HCT116 (cell line): ENCODE measurements at regions not wholly inside any gene's neighbourhood (a gene's known extent, or its start where the extent isn't known, plus 50 kb on each side); places are given as distances from the start of the nearest gene placed in this dataset.

Source experiments
- ATAC-seq: fragments of 200-7000 bp; cut with Tn5 transposase; 2 replicates; pipeline ENCODE4 v1.9.1; 2020; ENCODE audit warnings: mild to moderate bottlenecking, moderate library complexity
- BruUV-seq: library from RNA; stranded (reverse); fragments of 400-500 nt; replicated peaks from 2 replicates; lab custom pipeline; 2021; lab: Mats Ljungman, UMichigan
- CTCF ChIA-PET: fragments of 300-600 bp; sonication (Branson Sonifier 250); formaldehyde crosslinking; loops from one replicate; lab custom pipeline; 2021; ENCODE audit warnings: antibody characterized with exemption; lab: Charles Lee
- POLR2A ChIA-PET: fragments of 300-600, 350-600 bp; sonication (Branson Sonifier 250); formaldehyde crosslinking; loops from one replicate; lab custom pipeline; 2021; ENCODE audit warnings: antibody characterized with exemption; lab: Charles Lee
- RAD21 ChIA-PET, 2 experiments: fragments of 300-600 bp; sonication (Branson Sonifier 250); formaldehyde crosslinking; loops; one replicate each; lab custom pipeline; 2023; ENCODE audit warnings: low total read pairs in 2 of 2; ENCODE audit not compliant: uncharacterized antibody in 2 of 2, unreplicated experiment in 2 of 2, low non-redundant PET in 1 of 2; lab: Charles Lee
- DNase-seq: peaks from one replicate; pipeline ENCODE4 v3.0.0-alpha.2; 2010; ENCODE audit warnings: low read depth, low spot score
- H2AFZ ChIP-seq: fragments of 200-600 bp; shearing (Covaris generic), sonication (generic); 2 replicates; pipeline ENCODE4 v1.6.1; 2017; ENCODE audit warnings: low read depth, mixed run types, mixed read lengths, antibody characterized with exemption, low read length; ENCODE audit not compliant: poor library complexity, severe bottlenecking
- H3K27ac ChIP-seq: 2 replicates; pipeline ENCODE4 v1.5.1; 2012; ENCODE audit warnings: low read depth, low read length
- H3K27me3 ChIP-seq: fragments of 200-600 bp; sonication (generic); 2 replicates; pipeline ENCODE4 v1.6.1; 2016; ENCODE audit warnings: mixed run types, low read length, mixed read lengths; ENCODE audit not compliant: insufficient read depth
- H3K36me3 ChIP-seq, 2 experiments: fragments of 200-500 bp in 1 of 2; fragments of 200-600 bp in 1 of 2; sonication (Bioruptor generic) in 1 of 2; sonication (generic) in 1 of 2; 2 replicates each; pipeline versions ENCODE4 v1.5.1 to v1.6.1; 2014 to 2016; ENCODE audit warnings: low read length in 2 of 2, inconsistent platforms in 1 of 2, mixed read lengths in 1 of 2, mixed run types in 1 of 2; ENCODE audit not compliant: insufficient read depth in 2 of 2, control insufficient read depth in 1 of 2
- H3K4me1 ChIP-seq, 2 experiments: fragments of 200-600 bp in 1 of 2; sonication (generic) in 1 of 2; 2 replicates each; pipeline versions ENCODE4 v1.5.1 to v1.6.1; 2012 to 2017; ENCODE audit warnings: low read length in 2 of 2, inconsistent platforms in 1 of 2, mild to moderate bottlenecking in 1 of 2, mixed read lengths in 1 of 2, mixed run types in 1 of 2, moderate library complexity in 1 of 2; ENCODE audit not compliant: insufficient read depth in 2 of 2, control insufficient read depth in 1 of 2
- H3K4me2 ChIP-seq: fragments of 200-600 bp; sonication (generic); 2 replicates; pipeline ENCODE4 v1.6.1; 2017; ENCODE audit warnings: mixed run types, low read length, mixed read lengths
- H3K4me3 ChIP-seq, 2 experiments: fragments of 200-600 bp in 1 of 2; sonication (generic) in 1 of 2; replicated peaks in 1 of 2; 2 replicates each; pipeline ENCODE4 v1.5.1; 2011 to 2016; ENCODE audit warnings: low read length in 2 of 2, control low read depth in 1 of 2, low read depth in 1 of 2, mild to moderate bottlenecking in 1 of 2, mixed read lengths in 1 of 2, mixed run types in 1 of 2
- H3K79me2 ChIP-seq: fragments of 200-600 bp; sonication (generic); 2 replicates; pipeline ENCODE4 v1.6.1; 2017; ENCODE audit warnings: mild to moderate bottlenecking, mixed run types, low read length, moderate library complexity, mixed read lengths; ENCODE audit not compliant: insufficient read depth
- H3K9ac ChIP-seq: fragments of 200-600 bp; sonication (generic); 2 replicates; pipeline ENCODE4 v1.6.1; 2016; ENCODE audit warnings: low read length, mixed read lengths
- H3K9me2 ChIP-seq: fragments of 200-600 bp; sonication (generic), shearing (Covaris generic); 2 replicates; pipeline ENCODE4 v1.6.1; 2017; ENCODE audit warnings: mixed run types, mild to moderate bottlenecking, moderate library complexity; ENCODE audit not compliant: insufficient read depth
- H3K9me3 ChIP-seq, 2 experiments: fragments of 200-500 bp in 1 of 2; fragments of 200-600 bp in 1 of 2; sonication (Bioruptor generic) in 1 of 2; sonication (generic) in 1 of 2; 2 replicates each; pipeline ENCODE4 v1.6.1; 2014 to 2017; ENCODE audit warnings: low read length in 2 of 2, mixed read lengths in 2 of 2, inconsistent platforms in 1 of 2, low read depth in 1 of 2, mild to moderate bottlenecking in 1 of 2, mixed run types in 1 of 2, moderate library complexity in 1 of 2; ENCODE audit not compliant: control insufficient read depth in 1 of 2, insufficient read depth in 1 of 2
- H4K20me1 ChIP-seq: fragments of 200-600 bp; sonication (generic), shearing (Covaris generic); 2 replicates; pipeline ENCODE4 v1.6.1; 2017; ENCODE audit warnings: mixed run types, mild to moderate bottlenecking, moderate library complexity; ENCODE audit not compliant: insufficient read depth
- CEBPB ChIP-seq: IDR thresholded peaks from 2 replicates; pipeline ENCODE4 v1.6.1; 2012; ENCODE audit warnings: low read depth
- EZH2 ChIP-seq: fragments of 200-600 bp; sonication (generic); IDR thresholded peaks from 2 replicates; pipeline ENCODE4 v1.6.1; 2017; ENCODE audit warnings: antibody characterized with exemption, mixed run types
- EZH2phosphoT487 ChIP-seq: fragments of 200-600 bp; IDR thresholded peaks from 2 replicates; pipeline ENCODE4 v1.6.1; 2018; ENCODE audit warnings: antibody characterized with exemption, borderline replicate concordance
- FOSL1 ChIP-seq: IDR thresholded peaks from 2 replicates; pipeline ENCODE4 v1.6.1; 2012; ENCODE audit warnings: low read depth
- POLR2AphosphoS5 ChIP-seq: IDR thresholded peaks from 2 replicates; pipeline ENCODE4 v1.6.1; 2011; ENCODE audit warnings: mild to moderate bottlenecking, low read depth, low read length, moderate library complexity
- RAD21 ChIP-seq: IDR thresholded peaks from 2 replicates; pipeline ENCODE4 v1.6.1; 2012; ENCODE audit warnings: low read depth, mild to moderate bottlenecking
- SIN3A ChIP-seq: IDR thresholded peaks from 2 replicates; pipeline ENCODE4 v1.6.1; 2012; ENCODE audit warnings: low read depth
- YY1 ChIP-seq: IDR thresholded peaks from 2 replicates; pipeline ENCODE4 v1.6.1; 2011; ENCODE audit warnings: low read length, low read depth, moderate library complexity, mild to moderate bottlenecking; ENCODE audit not compliant: insufficient replicate concordance; ENCODE audit errors: extremely low read depth
- ZNF274 ChIP-seq: fragments of 200-500 bp; sonication (Bioruptor generic); IDR thresholded peaks from 2 replicates; pipeline ENCODE4 v1.6.1; 2014; ENCODE audit warnings: mild to moderate bottlenecking, low read depth, low read length, inconsistent platforms
- intact Hi-C: fragments of 100-400 bp; cut with micrococcal nuclease; formaldehyde crosslinking; loops from 2 replicates; pipeline ENCODE4 v1.10.0; 2022
- TF ChIP-seq, protein P1 (sequence below): IDR thresholded peaks from 2 replicates; pipeline ENCODE4 v1.6.1; 2012; ENCODE audit warnings: low read depth
- TF ChIP-seq, protein P2 (sequence below), 3 experiments: fragments of 200-600 bp in 1 of 3; sonication (generic) in 1 of 3; IDR thresholded peaks in 2 of 3; conservative IDR thresholded peaks in 1 of 3; 2 replicates each; pipeline ENCODE4 v1.5.1; 2012 to 2017; ENCODE audit warnings: low read depth in 2 of 3, low read length in 2 of 3, antibody characterized with exemption in 1 of 3, borderline replicate concordance in 1 of 3, control low read depth in 1 of 3, mild to moderate bottlenecking in 1 of 3, mixed read lengths in 1 of 3, mixed run types in 1 of 3, moderate library complexity in 1 of 3; ENCODE audit not compliant: insufficient read depth in 1 of 3
- TF ChIP-seq, protein P3 (sequence below): IDR thresholded peaks from 2 replicates; pipeline ENCODE4 v1.6.1; 2012

DNA sequence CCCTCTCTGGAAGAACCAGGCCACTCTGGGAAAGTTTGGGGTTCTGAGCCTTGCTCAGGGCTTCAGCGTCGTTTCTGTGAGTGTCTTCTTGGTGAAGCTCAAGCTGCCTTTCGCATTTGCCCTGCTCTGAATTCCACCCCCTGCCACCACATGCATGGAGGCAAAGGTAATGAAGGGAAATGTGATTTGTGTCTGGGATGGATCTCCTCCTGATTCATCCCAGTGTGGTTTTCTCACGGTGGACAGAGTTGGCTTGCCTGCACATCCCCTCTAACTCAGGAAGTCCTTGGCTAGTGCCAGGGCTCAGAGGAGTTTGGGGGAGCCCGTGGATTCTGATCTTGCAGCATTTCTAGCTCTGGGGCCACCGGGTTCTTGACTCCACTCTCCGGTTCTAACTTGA, 173.6 kb upstream of the RAB4A start:
- Histone ChIP-seq H3K4me3 (no peak overlapping the region), H3K27ac (no peak overlapping the region), H3K36me3 (no peaks in the 10 kb centered on the region), H3K9ac (no peak overlapping the region), H3K4me2 (no peak overlapping the region), H2AFZ (no peak overlapping the region), H3K27me3 (no peaks in the 10 kb centered on the region), H3K79me2 (no peaks in the 10 kb centered on the region), H4K20me1 (no peaks in the 10 kb centered on the region), H3K4me1 (peaks cover 19 to 25% of the 10 kb centered on the region in 2 experiments), H3K9me3 (no peaks in the 10 kb centered on the region), H3K9me2 (no peaks in the 10 kb centered on the region)
- no TSS peak for BruUV-seq
- POLR2A ChIA-PET = no interaction called here
- DNase-seq (no peak), ATAC-seq (no peak)
- CTCF ChIA-PET = no interaction called here
- TF ChIP-seq POLR2AphosphoS5 (no peak), CEBPB (no peak), SIN3A (no peak), EZH2phosphoT487 (no peak), ZNF274 (no peak), RAD21 (no peak), YY1 (no peak), EZH2 (no peak), FOSL1 (no peak)
- TF ChIP-seq, protein P1, sequence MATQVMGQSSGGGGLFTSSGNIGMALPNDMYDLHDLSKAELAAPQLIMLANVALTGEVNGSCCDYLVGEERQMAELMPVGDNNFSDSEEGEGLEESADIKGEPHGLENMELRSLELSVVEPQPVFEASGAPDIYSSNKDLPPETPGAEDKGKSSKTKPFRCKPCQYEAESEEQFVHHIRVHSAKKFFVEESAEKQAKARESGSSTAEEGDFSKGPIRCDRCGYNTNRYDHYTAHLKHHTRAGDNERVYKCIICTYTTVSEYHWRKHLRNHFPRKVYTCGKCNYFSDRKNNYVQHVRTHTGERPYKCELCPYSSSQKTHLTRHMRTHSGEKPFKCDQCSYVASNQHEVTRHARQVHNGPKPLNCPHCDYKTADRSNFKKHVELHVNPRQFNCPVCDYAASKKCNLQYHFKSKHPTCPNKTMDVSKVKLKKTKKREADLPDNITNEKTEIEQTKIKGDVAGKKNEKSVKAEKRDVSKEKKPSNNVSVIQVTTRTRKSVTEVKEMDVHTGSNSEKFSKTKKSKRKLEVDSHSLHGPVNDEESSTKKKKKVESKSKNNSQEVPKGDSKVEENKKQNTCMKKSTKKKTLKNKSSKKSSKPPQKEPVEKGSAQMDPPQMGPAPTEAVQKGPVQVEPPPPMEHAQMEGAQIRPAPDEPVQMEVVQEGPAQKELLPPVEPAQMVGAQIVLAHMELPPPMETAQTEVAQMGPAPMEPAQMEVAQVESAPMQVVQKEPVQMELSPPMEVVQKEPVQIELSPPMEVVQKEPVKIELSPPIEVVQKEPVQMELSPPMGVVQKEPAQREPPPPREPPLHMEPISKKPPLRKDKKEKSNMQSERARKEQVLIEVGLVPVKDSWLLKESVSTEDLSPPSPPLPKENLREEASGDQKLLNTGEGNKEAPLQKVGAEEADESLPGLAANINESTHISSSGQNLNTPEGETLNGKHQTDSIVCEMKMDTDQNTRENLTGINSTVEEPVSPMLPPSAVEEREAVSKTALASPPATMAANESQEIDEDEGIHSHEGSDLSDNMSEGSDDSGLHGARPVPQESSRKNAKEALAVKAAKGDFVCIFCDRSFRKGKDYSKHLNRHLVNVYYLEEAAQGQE = no peak
- TF ChIP-seq, protein P2, sequence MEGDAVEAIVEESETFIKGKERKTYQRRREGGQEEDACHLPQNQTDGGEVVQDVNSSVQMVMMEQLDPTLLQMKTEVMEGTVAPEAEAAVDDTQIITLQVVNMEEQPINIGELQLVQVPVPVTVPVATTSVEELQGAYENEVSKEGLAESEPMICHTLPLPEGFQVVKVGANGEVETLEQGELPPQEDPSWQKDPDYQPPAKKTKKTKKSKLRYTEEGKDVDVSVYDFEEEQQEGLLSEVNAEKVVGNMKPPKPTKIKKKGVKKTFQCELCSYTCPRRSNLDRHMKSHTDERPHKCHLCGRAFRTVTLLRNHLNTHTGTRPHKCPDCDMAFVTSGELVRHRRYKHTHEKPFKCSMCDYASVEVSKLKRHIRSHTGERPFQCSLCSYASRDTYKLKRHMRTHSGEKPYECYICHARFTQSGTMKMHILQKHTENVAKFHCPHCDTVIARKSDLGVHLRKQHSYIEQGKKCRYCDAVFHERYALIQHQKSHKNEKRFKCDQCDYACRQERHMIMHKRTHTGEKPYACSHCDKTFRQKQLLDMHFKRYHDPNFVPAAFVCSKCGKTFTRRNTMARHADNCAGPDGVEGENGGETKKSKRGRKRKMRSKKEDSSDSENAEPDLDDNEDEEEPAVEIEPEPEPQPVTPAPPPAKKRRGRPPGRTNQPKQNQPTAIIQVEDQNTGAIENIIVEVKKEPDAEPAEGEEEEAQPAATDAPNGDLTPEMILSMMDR (IDR thresholded peaks at IDR 0.05 in 2 of 3, conservative IDR thresholded peaks at IDR 0.05 in 1 of 3; ENCODE audit: borderline replicate concordance in 1 of 3, insufficient read depth in 1 of 3, low read depth in 2 of 3, low read length in 2 of 3) = no peak
- TF ChIP-seq, protein P3, sequence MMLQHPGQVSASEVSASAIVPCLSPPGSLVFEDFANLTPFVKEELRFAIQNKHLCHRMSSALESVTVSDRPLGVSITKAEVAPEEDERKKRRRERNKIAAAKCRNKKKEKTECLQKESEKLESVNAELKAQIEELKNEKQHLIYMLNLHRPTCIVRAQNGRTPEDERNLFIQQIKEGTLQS = no peak
- intact Hi-C loops = no loop called here
- RAD21 ChIA-PET = no interaction called here
